Right lobe of liver (tissue), 4 donors: ENCODE measurements at regions not wholly inside any gene's neighbourhood (a gene's known extent, or its start where the extent isn't known, plus 50 kb on each side); places are given as distances from the start of the nearest gene placed in this dataset.

Experiments
- POLR2A ChIP-seq: fragments of 450-650 bp; IDR thresholded peaks from one replicate; pipeline ENCODE4 v1.6.1; 2017; ENCODE audit warnings: antibody characterized with exemption, mild to moderate bottlenecking
- TF ChIP-seq, protein P1 (sequence below), 4 donors: fragments of 200-600 bp in 3 of 4; fragments of 450-650 bp in 1 of 4; IDR thresholded peaks; one replicate each; pipeline versions ENCODE4 v1.5.1 to v1.8.0; 2016 to 2022; ENCODE audit warnings: antibody characterized with exemption in 4 of 4, mild to moderate bottlenecking in 2 of 4
- donor health status: DM: no; HTN: no; CAD: no.
- donor health status: DM: no; HTN: no; CAD: no.
- donor health status: DM: no; HTN: yes; CAD: no.

DNA sequence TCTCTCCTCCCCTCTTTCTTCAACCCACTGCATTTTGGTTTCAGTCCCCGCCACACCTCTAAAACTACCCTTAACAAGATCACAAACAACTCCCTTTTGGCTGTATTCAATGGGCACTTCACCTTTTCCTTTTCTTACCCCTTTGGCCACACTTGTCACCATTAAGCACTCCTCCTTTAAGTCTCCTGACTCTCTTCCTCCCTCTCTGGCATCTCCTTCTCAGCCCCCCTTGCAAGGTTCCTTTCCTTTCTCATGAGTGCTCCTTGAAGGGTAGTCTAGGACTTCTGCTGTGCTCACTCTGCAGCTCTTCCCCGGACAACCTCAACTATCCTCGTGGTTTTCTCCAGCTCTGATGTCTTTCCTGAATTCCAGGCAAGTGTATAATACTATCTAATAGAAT is 103.7 kb downstream of the RPL22L1 start:
- TF ChIP-seq, protein P1, sequence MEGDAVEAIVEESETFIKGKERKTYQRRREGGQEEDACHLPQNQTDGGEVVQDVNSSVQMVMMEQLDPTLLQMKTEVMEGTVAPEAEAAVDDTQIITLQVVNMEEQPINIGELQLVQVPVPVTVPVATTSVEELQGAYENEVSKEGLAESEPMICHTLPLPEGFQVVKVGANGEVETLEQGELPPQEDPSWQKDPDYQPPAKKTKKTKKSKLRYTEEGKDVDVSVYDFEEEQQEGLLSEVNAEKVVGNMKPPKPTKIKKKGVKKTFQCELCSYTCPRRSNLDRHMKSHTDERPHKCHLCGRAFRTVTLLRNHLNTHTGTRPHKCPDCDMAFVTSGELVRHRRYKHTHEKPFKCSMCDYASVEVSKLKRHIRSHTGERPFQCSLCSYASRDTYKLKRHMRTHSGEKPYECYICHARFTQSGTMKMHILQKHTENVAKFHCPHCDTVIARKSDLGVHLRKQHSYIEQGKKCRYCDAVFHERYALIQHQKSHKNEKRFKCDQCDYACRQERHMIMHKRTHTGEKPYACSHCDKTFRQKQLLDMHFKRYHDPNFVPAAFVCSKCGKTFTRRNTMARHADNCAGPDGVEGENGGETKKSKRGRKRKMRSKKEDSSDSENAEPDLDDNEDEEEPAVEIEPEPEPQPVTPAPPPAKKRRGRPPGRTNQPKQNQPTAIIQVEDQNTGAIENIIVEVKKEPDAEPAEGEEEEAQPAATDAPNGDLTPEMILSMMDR (IDR thresholded peaks at IDR 0.05), result no peak
- no peak for TF ChIP-seq POLR2A
